SK-N-SH treated with all-trans-retinoic acid at 6 μM for 48 hours (cell line): ENCODE measurements at regions not wholly inside any gene's neighbourhood (a gene's known extent, or its start where the extent isn't known, plus 50 kb on each side); places are given as distances from the start of the nearest gene placed in this dataset.
"Not testable (repeated sequence)": the region's sequence is repeated elsewhere in the genome, so short reads cannot be mapped to it uniquely, and the experiment has no call there.

Experiments used
- ATAC-seq: fragments of 200-7000 bp; cut with Tn5 transposase; 3 replicates; pipeline ENCODE4 v1.9.1; 2020; ENCODE audit warnings: mild to moderate bottlenecking, moderate library complexity
- ARNTL ChIP-seq: fragments of 450-650 bp; formaldehyde crosslinking; IDR thresholded peaks from 2 replicates; pipeline ENCODE4 v1.5.0; 2020; ENCODE audit warnings: low read depth, mild to moderate bottlenecking, moderate library complexity, borderline replicate concordance
- BACH2 ChIP-seq: fragments of 250-450 bp; sonication (Bioruptor Pico); IDR thresholded peaks from 2 replicates; pipeline ENCODE4 v1.9.0; 2021; ENCODE audit warnings: mild to moderate bottlenecking, borderline replicate concordance
- CREB5 ChIP-seq: fragments of 250-450 bp; sonication (Bioruptor Pico); IDR thresholded peaks from 2 replicates; pipeline ENCODE4 v1.5.1; 2020; ENCODE audit warnings: low read depth, mild to moderate bottlenecking, moderate library complexity
- CSRNP3 ChIP-seq: fragments of 250-450 bp; sonication (Bioruptor Pico); IDR thresholded peaks from 2 replicates; pipeline ENCODE4 v1.5.1; 2021; ENCODE audit warnings: mild to moderate bottlenecking, moderate library complexity
- ISL1 ChIP-seq: fragments of 250-450 bp; sonication (Bioruptor Pico); IDR thresholded peaks from 2 replicates; pipeline ENCODE4 v2.1.2; 2022; ENCODE audit warnings: mild to moderate bottlenecking, moderate library complexity
- RARB ChIP-seq: fragments of 250-450 bp; sonication (Bioruptor Pico); IDR thresholded peaks from 2 replicates; pipeline ENCODE4 v1.8.0; 2021; ENCODE audit warnings: mild to moderate bottlenecking, moderate library complexity
- SNAI2 ChIP-seq: fragments of 250-450 bp; sonication (Bioruptor Pico); IDR thresholded peaks from 2 replicates; pipeline ENCODE4 v1.5.0; 2020; ENCODE audit warnings: mild to moderate bottlenecking, moderate library complexity
- TCF4 ChIP-seq: fragments of 250-450 bp; sonication (Bioruptor Pico); IDR thresholded peaks from 2 replicates; pipeline ENCODE4 v1.8.0; 2021; ENCODE audit warnings: mild to moderate bottlenecking, moderate library complexity, borderline replicate concordance
- TOX ChIP-seq: fragments of 250-450 bp; sonication (Bioruptor Pico); IDR thresholded peaks from 2 replicates; pipeline ENCODE4 v1.8.0; 2021; ENCODE audit warnings: mild to moderate bottlenecking, moderate library complexity, borderline replicate concordance
- TSHZ2 ChIP-seq: fragments of 250-450 bp; sonication (Bioruptor Pico); IDR thresholded peaks from 2 replicates; pipeline ENCODE4 v1.5.0; 2020; ENCODE audit warnings: mild to moderate bottlenecking, moderate library complexity
- ZFP3 ChIP-seq: fragments of 250-450 bp; sonication (Bioruptor Pico); IDR thresholded peaks from 2 replicates; pipeline ENCODE4 v1.5.0; 2020; ENCODE audit warnings: mild to moderate bottlenecking, moderate library complexity
- ZFP30 ChIP-seq: fragments of 450-650 bp; formaldehyde crosslinking; IDR thresholded peaks from 2 replicates; pipeline ENCODE4 v1.5.0; 2022; ENCODE audit warnings: mild to moderate bottlenecking, moderate library complexity
- ZNF70 ChIP-seq: fragments of 450-650 bp; formaldehyde crosslinking; IDR thresholded peaks from 2 replicates; pipeline ENCODE4 v1.5.0; 2020; ENCODE audit warnings: mild to moderate bottlenecking, moderate library complexity
- ZNF8 ChIP-seq: fragments of 450-650 bp; formaldehyde crosslinking; IDR thresholded peaks from 2 replicates; pipeline ENCODE4 v1.5.0; 2020; ENCODE audit warnings: mild to moderate bottlenecking, moderate library complexity
- TF ChIP-seq, protein P1 (sequence below): fragments of 250-450 bp; sonication (Bioruptor Pico); IDR thresholded peaks from 2 replicates; pipeline ENCODE4 v1.8.0; 2021; ENCODE audit warnings: low read depth, mild to moderate bottlenecking, moderate library complexity, borderline replicate concordance

DNA sequence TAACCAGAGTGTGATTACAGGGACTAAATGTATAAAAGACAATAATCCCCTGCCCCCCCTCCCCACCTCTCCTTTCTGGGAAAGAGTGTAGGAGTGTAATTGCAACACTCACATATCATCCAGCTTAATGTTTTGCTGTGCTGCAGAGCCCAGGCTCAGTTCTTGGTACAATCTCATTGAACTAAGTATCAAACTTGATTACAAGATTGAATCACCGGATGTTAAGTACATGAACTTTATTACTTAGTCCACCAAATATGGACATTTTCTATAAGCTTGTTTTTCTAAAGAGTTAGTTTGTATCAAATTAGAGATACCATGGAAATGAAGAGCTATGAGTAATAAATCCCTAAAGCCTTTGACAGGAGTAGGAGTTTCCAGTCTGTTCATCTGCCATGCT lies 559.1 kb downstream of the ZNF674 start:
- no peak for ATAC-seq
- TF ChIP-seq BACH2 (CRISPR knock-in tag) (no peak), RARB (CRISPR knock-in tag) (no peak), ISL1 (no peak), ARNTL (CRISPR knock-in tag) (no peak), CSRNP3 (no peak), ZNF8 (CRISPR knock-in tag) (no peak), TCF4 (no peak), ZFP30 (CRISPR knock-in tag) (no peak), TSHZ2 (CRISPR knock-in tag) (no peak)
- TF ChIP-seq, all 23 proteins: peak for 0

GRCh38 chrX:45982958-45983727 lies 562.1 kb downstream of the ZNF674 start:
- ATAC-seq: not testable (repeated sequence)

- TF ChIP-seq, protein P1, sequence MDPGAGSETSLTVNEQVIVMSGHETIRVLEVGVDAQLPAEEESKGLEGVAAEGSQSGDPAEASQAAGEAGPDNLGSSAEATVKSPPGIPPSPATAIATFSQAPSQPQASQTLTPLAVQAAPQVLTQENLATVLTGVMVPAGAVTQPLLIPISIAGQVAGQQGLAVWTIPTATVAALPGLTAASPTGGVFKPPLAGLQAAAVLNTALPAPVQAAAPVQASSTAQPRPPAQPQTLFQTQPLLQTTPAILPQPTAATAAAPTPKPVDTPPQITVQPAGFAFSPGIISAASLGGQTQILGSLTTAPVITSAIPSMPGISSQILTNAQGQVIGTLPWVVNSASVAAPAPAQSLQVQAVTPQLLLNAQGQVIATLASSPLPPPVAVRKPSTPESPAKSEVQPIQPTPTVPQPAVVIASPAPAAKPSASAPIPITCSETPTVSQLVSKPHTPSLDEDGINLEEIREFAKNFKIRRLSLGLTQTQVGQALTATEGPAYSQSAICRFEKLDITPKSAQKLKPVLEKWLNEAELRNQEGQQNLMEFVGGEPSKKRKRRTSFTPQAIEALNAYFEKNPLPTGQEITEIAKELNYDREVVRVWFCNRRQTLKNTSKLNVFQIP (CRISPR knock-in tag): no peak
- TF ChIP-seq SNAI2 (CRISPR knock-in tag): no peak
- TF ChIP-seq RARB (CRISPR knock-in tag): no peak
- no peak for ATAC-seq
Observed at GRCh38 chrX:45980726-45981125, 564.5 kb downstream of the ZNF674 start.

DNA sequence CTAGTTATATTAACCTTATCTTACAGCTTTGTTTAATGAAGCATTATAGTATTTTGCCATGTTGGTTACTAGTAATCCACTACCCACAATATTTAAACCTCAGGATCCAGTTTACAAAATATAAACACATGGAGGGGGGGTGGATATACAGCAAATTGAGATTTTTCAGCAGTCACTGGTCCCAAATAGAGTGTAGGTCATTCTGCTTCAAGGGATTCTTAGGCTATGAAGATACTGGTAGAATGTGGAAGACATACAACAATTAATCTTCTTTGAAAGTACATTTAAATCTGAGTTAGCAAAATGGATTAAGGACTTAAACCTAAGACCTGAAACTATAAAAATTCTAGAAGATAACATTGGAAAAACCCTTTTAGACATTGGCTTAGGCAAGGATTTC lies 569.6 kb downstream of the ZNF674 start:
- ATAC-seq: no peak
- no peak for TF ChIP-seq ARNTL (CRISPR knock-in tag)
- no peak for TF ChIP-seq SNAI2 (CRISPR knock-in tag)
- TF ChIP-seq TOX (CRISPR knock-in tag): no peak
- no peak for TF ChIP-seq ZFP30 (CRISPR knock-in tag)
- no peak for TF ChIP-seq ISL1
- no peak for TF ChIP-seq ZNF8 (CRISPR knock-in tag)
- no peak for TF ChIP-seq ZFP3 (CRISPR knock-in tag)
- TF ChIP-seq TCF4: no peak
- TF ChIP-seq BACH2 (CRISPR knock-in tag): no peak

DNA sequence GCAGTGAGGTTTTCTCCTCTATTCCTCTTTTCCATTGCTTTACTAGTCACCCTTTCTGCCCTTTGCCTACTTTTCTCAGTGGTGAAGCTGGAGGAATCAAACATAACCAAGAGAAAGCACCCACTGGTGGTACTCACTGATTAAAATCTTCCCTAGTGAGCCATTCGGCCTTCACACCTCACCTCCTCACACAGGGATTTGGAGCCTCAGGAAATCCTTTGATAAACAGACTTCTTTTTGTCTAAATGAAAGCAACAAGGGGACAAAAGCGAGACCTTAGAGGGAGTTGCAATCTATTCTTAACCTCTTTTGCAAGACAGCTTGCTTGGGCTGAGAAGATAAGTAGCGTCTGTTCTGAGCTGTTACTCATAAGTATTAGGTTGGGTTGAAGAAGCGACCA lies 572.6 kb downstream of the ZNF674 start:
- ATAC-seq: no peak
- TF ChIP-seq BACH2 (CRISPR knock-in tag) (no peak), SNAI2 (CRISPR knock-in tag) (no peak), ISL1 (no peak), ZNF70 (CRISPR knock-in tag) (no peak), CSRNP3 (no peak), CREB5 (no peak)
